DMS79 (cell line): ENCODE measurements at regions not wholly inside any gene's neighbourhood (a gene's known extent, or its start where the extent isn't known, plus 50 kb on each side); places are given as distances from the start of the nearest gene placed in this dataset.

Source experiments
- DNase-seq: peaks from one replicate; lab custom pipeline; 2025; lab: John Stamatoyannopoulos, UW

- DNase-seq, result no peak
Observed at GRCh38 chr18:10057894-10058791, 144.3 kb downstream of the VAPA start.

GRCh38 chr18:10059610-10060468, 146.0 kb downstream of the VAPA start:
- DNase-seq, result no peak

GRCh38 chr18:10060469-10060782, 146.6 kb downstream of the VAPA start:
- no peak for DNase-seq

GRCh38 chr18:10060841-10061240, 147.0 kb downstream of the VAPA start:
- no peak for DNase-seq

- no peak for DNase-seq
Observed at GRCh38 chr18:10061566-10062140, 147.8 kb downstream of the VAPA start.

GRCh38 chr18:10062302-10063300, 148.8 kb downstream of the VAPA start:
- DNase-seq, result no peak

GRCh38 chr18:10063489-10063888, 149.7 kb downstream of the VAPA start:
- DNase-seq, result no peak

GRCh38 chr18:10064267-10064666, 150.5 kb downstream of the VAPA start:
- DNase-seq, result no peak

GRCh38 chr18:10065296-10065695, 151.5 kb downstream of the VAPA start:
- DNase-seq, result no peak

GRCh38 chr18:10067670-10068659, 154.1 kb downstream of the VAPA start:
- DNase-seq, result no peak

GRCh38 chr18:10068766-10069567, 155.2 kb downstream of the VAPA start:
- no peak for DNase-seq

GRCh38 chr18:10070561-10071000, 156.8 kb downstream of the VAPA start:
- DNase-seq, result no peak

GRCh38 chr18:10072671-10073175, 158.9 kb downstream of the VAPA start:
- DNase-seq, result no peak

- DNase-seq, result no peak
Observed at GRCh38 chr18:10074110-10074509, 160.3 kb downstream of the VAPA start.

GRCh38 chr18:10074728-10075127, 160.9 kb downstream of the VAPA start:
- no peak for DNase-seq

- DNase-seq, result no peak
Observed at GRCh38 chr18:10076502-10077030, 162.8 kb downstream of the VAPA start.

- no peak for DNase-seq
Observed at GRCh38 chr18:10077986-10078385, 164.2 kb downstream of the VAPA start.

GRCh38 chr18:10080372-10080771, 166.6 kb downstream of the VAPA start:
- DNase-seq, result no peak

GRCh38 chr18:10081492-10081891, 167.7 kb downstream of the VAPA start:
- no peak for DNase-seq
